A549 (cell line): ENCODE measurements at regions not wholly inside any gene's neighbourhood (a gene's known extent, or its start where the extent isn't known, plus 50 kb on each side); places are given as distances from the start of the nearest gene placed in this dataset.

Experiments used
- ATAC-seq, 2 experiments: fragments of 200-7000 bp in 1 of 2; fragments of >200 bp in 1 of 2; cut with Nextera tagmentation in 1 of 2; cut with Tn5 transposase in 1 of 2; 3 replicates each; pipeline versions ENCODE4 v1.8.0 to v1.9.1; 2018 to 2020; ENCODE audit warnings: mild to moderate bottlenecking in 1 of 2, moderate library complexity in 1 of 2
- CTCF ChIA-PET: fragments of 300-600 bp; sonication (Branson Sonifier 250); formaldehyde crosslinking; extraction: SDS; loops from one replicate; lab custom pipeline; 2021; ENCODE audit warnings: antibody characterized with exemption, inconsistent platforms; lab: Yijun Ruan, JAX
- POLR2A ChIA-PET: fragments of 350-600 bp; formaldehyde crosslinking; extraction: SDS; loops from one replicate; lab custom pipeline; 2021; ENCODE audit warnings: antibody characterized with exemption, inconsistent platforms; lab: Yijun Ruan, JAX
- DNase-seq, 2 experiments: peaks; one replicate each; pipeline versions ENCODE4 v3.0.0 to v3.0.0-alpha.2; 2011 to 2016; ENCODE audit warnings: low read depth in 1 of 2, low spot score in 1 of 2
- FAIRE-seq: peaks from 2 replicates; lab custom pipeline; 2011; peaks lifted over from hg19 to GRCh38; lab: Jason Lieb, UNC
- H3K27ac ChIP-seq, 2 experiments: fragments of >200 bp; sonication (Bioruptor Twin); formaldehyde crosslinking; 3 replicates each; pipeline ENCODE4 v1.5.1; 2016 to 2017
- H3K4me1 ChIP-seq: fragments of >200 bp; sonication (Bioruptor Twin); formaldehyde crosslinking; 3 replicates; pipeline ENCODE4 v1.6.1; 2016
- H3K4me2 ChIP-seq: fragments of >200 bp; sonication (Bioruptor Twin); formaldehyde crosslinking; 3 replicates; pipeline ENCODE4 v1.6.1; 2016
- H3K4me3 ChIP-seq: fragments of >200 bp; sonication (Bioruptor Twin); formaldehyde crosslinking; 3 replicates; pipeline ENCODE4 v1.5.1; 2016
- H3K9me3 ChIP-seq: fragments of >200 bp; sonication (Bioruptor Twin); formaldehyde crosslinking; 3 replicates; pipeline ENCODE4 v1.6.1; 2016
- BHLHE40 ChIP-seq: IDR thresholded peaks from 2 replicates; pipeline ENCODE4 v1.6.1; 2012; ENCODE audit warnings: low read depth, low read length, inconsistent platforms
- CTCF ChIP-seq: fragments of >200 bp; sonication (Bioruptor Twin); formaldehyde crosslinking; IDR thresholded peaks from 3 replicates; pipeline ENCODE4 v1.5.1; 2016
- E2F6 ChIP-seq: IDR thresholded peaks from 2 replicates; pipeline ENCODE4 v1.6.1; 2012; ENCODE audit warnings: low read depth, borderline replicate concordance
- FOSL2 ChIP-seq, 2 experiments: fragments of 450-650 bp in 1 of 2; fragments of >200 bp in 1 of 2; sonication (Bioruptor Twin) in 1 of 2; formaldehyde crosslinking; IDR thresholded peaks; 2 replicates each; pipeline versions ENCODE4 v1.5.0 to v1.6.1; 2016 to 2020; ENCODE audit warnings: mild to moderate bottlenecking in 1 of 2, moderate library complexity in 1 of 2
- FOXS1 ChIP-seq: fragments of 250-450 bp; sonication (Bioruptor Pico); IDR thresholded peaks from 2 replicates; pipeline ENCODE4 v1.5.0; 2020; ENCODE audit warnings: mild to moderate bottlenecking, moderate library complexity
- GATA3 ChIP-seq: IDR thresholded peaks from 2 replicates; pipeline ENCODE4 v1.6.1; 2012; ENCODE audit warnings: borderline replicate concordance
- HOXA7 ChIP-seq: fragments of 250-450 bp; sonication (Bioruptor Pico); IDR thresholded peaks from 2 replicates; pipeline ENCODE4 v1.5.0; 2020; ENCODE audit warnings: mild to moderate bottlenecking, moderate library complexity
- JUNB ChIP-seq: fragments of >200 bp; sonication (Bioruptor Twin); formaldehyde crosslinking; IDR thresholded peaks from 2 replicates; pipeline ENCODE4 v1.6.1; 2016
- KDM5A ChIP-seq: fragments of 200-600 bp; sonication (generic); IDR thresholded peaks from 2 replicates; pipeline ENCODE4 v1.6.1; 2016; ENCODE audit warnings: antibody characterized with exemption, mild to moderate bottlenecking
- MYC ChIP-seq: IDR thresholded peaks from 2 replicates; pipeline ENCODE4 v1.6.1; 2012; ENCODE audit warnings: mild to moderate bottlenecking, inconsistent platforms, low read length, improper control_type of control experiment, borderline replicate concordance
- NFE2L2 ChIP-seq: fragments of 150-350 bp; conservative IDR thresholded peaks from 2 replicates; pipeline ENCODE4 v1.6.1; 2014; ENCODE audit warnings: low read length
- NR3C1 ChIP-seq: fragments of >200 bp; sonication (Bioruptor Twin); formaldehyde crosslinking; IDR thresholded peaks from 3 replicates; pipeline ENCODE4 v1.6.1; 2017
- PBX3 ChIP-seq: IDR thresholded peaks from 2 replicates; pipeline ENCODE4 v1.6.1; 2012
- PHF8 ChIP-seq: fragments of 200-600 bp; sonication (generic); IDR thresholded peaks from 2 replicates; pipeline ENCODE4 v1.6.1; 2016; ENCODE audit warnings: low read depth, mild to moderate bottlenecking, antibody characterized with exemption, moderate library complexity, borderline replicate concordance
- POLR2AphosphoS2 ChIP-seq: conservative IDR thresholded peaks from 2 replicates; pipeline ENCODE4 v1.6.1; 2012; ENCODE audit warnings: low read length, improper control_type of control experiment, inconsistent platforms
- RARB ChIP-seq: fragments of 250-450 bp; sonication (Bioruptor Pico); IDR thresholded peaks from 2 replicates; pipeline ENCODE4 v1.8.0; 2021; ENCODE audit warnings: mild to moderate bottlenecking, moderate library complexity
- SMC3 ChIP-seq: fragments of >200 bp; sonication (Bioruptor Twin); formaldehyde crosslinking; IDR thresholded peaks from 3 replicates; pipeline ENCODE4 v1.6.1; 2018; ENCODE audit warnings: inconsistent platforms
- TFCP2L1 ChIP-seq: fragments of 250-450 bp; sonication (Bioruptor Pico); IDR thresholded peaks from 2 replicates; pipeline ENCODE4 v1.5.0; 2021; ENCODE audit warnings: mild to moderate bottlenecking
- TP53 ChIP-seq: fragments of 250-450 bp; sonication (Bioruptor Pico); IDR thresholded peaks from 2 replicates; pipeline ENCODE4 v1.5.0; 2021; ENCODE audit warnings: mild to moderate bottlenecking, moderate library complexity
- USF2 ChIP-seq: fragments of 450-650 bp; IDR thresholded peaks from 2 replicates; pipeline ENCODE4 v1.6.1; 2014; ENCODE audit warnings: antibody characterized with exemption
- ZC3H11A ChIP-seq: fragments of 450-650 bp; IDR thresholded peaks from 2 replicates; pipeline ENCODE4 v1.6.1; 2014; ENCODE audit warnings: antibody characterized with exemption, mild to moderate bottlenecking
- WGBS: methylation state at CpG from one replicate; pipeline ENCODE4 v1.1.6; 2017; ENCODE audit errors: missing lambda C conversion rate; 5-methylcytosine and 5-hydroxymethylcytosine counted together
- TF ChIP-seq, protein P1 (sequence below): fragments of >200 bp; sonication (Bioruptor Twin); formaldehyde crosslinking; IDR thresholded peaks from 3 replicates; pipeline ENCODE4 v1.6.1; 2016
- TF ChIP-seq, protein P2 (sequence below): fragments of >200 bp; sonication (Bioruptor Twin); formaldehyde crosslinking; IDR thresholded peaks from 2 replicates; pipeline ENCODE4 v1.6.1; 2016

- FAIRE-seq (no peak), DNase-seq (peak in 1 of 2 experiments; percentile 53), ATAC-seq (peak in 1 of 2 experiments; percentile 34; a peak in 2 of 6 replicates)
- no peak overlapping the region for H3K4me2 ChIP-seq
- POLR2A ChIA-PET: no interaction called here
- H3K4me3 ChIP-seq: no peak overlapping the region
- WGBS: 68% methylated on average over 2 of the region's 2 CpGs
- H3K9me3 ChIP-seq: no peaks in the 10 kb centered on the region
- H3K27ac ChIP-seq: no peak overlapping the region
- CTCF ChIA-PET: no interaction called here
- H3K4me1 ChIP-seq: 0 out of 3 replicates have a peak, but pooled peaks cover 4% of the 10 kb centered on the region
- TF ChIP-seq GATA3 (peak; percentile 60; the same call in 1 of the 2 replicates), ZC3H11A (no peak), CTCF (no peak)
Observed at GRCh38 chr12:19981944-19982343, 386.4 kb upstream of the PDE3A start.

- TF ChIP-seq POLR2AphosphoS2: no peak
- no peak for TF ChIP-seq TP53
- no peak for TF ChIP-seq PBX3
- no peak for TF ChIP-seq USF2
- no peak for ATAC-seq
- ChIA-PET CTCF (no interaction called here), POLR2A (no interaction called here)
- Histone ChIP-seq H3K4me1 (peaks cover 28% of the 10 kb centered on the region), H3K27ac (peak overlapping the region in 1 of 2 experiments; percentile 41; a peak in 3 of 6 replicates), H3K9me3 (no peaks in the 10 kb centered on the region), H3K4me2 (peak overlapping the region; percentile 63), H3K4me3 (no peak overlapping the region)
- no peak for DNase-seq
- no peak for FAIRE-seq
- WGBS: 33% methylated on average over 2 of the region's 2 CpGs
Observed at GRCh38 chr12:19988001-19988400, 380.3 kb upstream of the PDE3A start.

- no peaks in the 10 kb centered on the region for H3K9me3 ChIP-seq
- TF ChIP-seq PHF8 (no peak), ZC3H11A (no peak), BHLHE40 (no peak), TFCP2L1 (CRISPR knock-in tag) (no peak), E2F6 (no peak), MYC (no peak), NR3C1 (no peak), KDM5A (no peak), SMC3 (no peak), FOXS1 (CRISPR knock-in tag) (no peak), JUNB (no peak), TP53 (no peak), NFE2L2 (no peak), FOSL2 (IDR thresholded peaks at IDR 0.05) (no peak), FOSL2 (CRISPR knock-in tag; IDR thresholded peaks at IDR 0.05) (no peak), HOXA7 (CRISPR knock-in tag) (no peak), RARB (no peak)
- TF ChIP-seq, protein P1, sequence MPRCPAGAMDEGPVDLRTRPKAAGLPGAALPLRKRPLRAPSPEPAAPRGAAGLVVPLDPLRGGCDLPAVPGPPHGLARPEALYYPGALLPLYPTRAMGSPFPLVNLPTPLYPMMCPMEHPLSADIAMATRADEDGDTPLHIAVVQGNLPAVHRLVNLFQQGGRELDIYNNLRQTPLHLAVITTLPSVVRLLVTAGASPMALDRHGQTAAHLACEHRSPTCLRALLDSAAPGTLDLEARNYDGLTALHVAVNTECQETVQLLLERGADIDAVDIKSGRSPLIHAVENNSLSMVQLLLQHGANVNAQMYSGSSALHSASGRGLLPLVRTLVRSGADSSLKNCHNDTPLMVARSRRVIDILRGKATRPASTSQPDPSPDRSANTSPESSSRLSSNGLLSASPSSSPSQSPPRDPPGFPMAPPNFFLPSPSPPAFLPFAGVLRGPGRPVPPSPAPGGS: no peak
- TF ChIP-seq, protein P2, sequence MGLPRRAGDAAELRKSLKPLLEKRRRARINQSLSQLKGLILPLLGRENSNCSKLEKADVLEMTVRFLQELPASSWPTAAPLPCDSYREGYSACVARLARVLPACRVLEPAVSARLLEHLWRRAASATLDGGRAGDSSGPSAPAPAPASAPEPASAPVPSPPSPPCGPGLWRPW: no peak
- peak overlapping the region; percentile 41 to 67 for H3K27ac ChIP-seq
- FAIRE-seq: no peak
- peak in 1 of 2 experiments; percentile 81; a peak in 4 of 6 replicates for ATAC-seq
- ChIA-PET POLR2A (no interaction called here), CTCF (no interaction called here)
- WGBS: 19% methylated on average over 3 of the region's 3 CpGs
- peak overlapping the region; percentile 63 for H3K4me2 ChIP-seq
- DNase-seq: peak in 1 of 2 experiments; percentile 33
- no peak overlapping the region for H3K4me3 ChIP-seq
- H3K4me1 ChIP-seq: peaks cover 28% of the 10 kb centered on the region
Observed at GRCh38 chr12:19988459-19988873, 379.9 kb upstream of the PDE3A start.
